Cardiac fibroblast (primary cell): ENCODE measurements at regions not wholly inside any gene's neighbourhood (a gene's known extent, or its start where the extent isn't known, plus 50 kb on each side); places are given as distances from the start of the nearest gene placed in this dataset.

Experiments
- DNase-seq, 2 donors: peaks; one replicate each; pipeline versions ENCODE4 v3.0.0 to v3.0.0-alpha.2; 2010; ENCODE audit warnings: low read depth in 2 of 2
- H3K4me3 ChIP-seq, 2 donors: replicated peaks in 1 of 2; 1 replicate in 1 of 2; 2 replicates in 1 of 2; pipeline ENCODE4 v1.5.1; 2011; ENCODE audit warnings: low read depth in 2 of 2, low read length in 2 of 2, mild to moderate bottlenecking in 2 of 2, moderate library complexity in 1 of 2
- CTCF ChIP-seq: IDR thresholded peaks from one replicate; pipeline ENCODE4 v1.5.1; 2011; ENCODE audit warnings: low read depth, mild to moderate bottlenecking, low read length, inconsistent platforms

GRCh38 chr12:3928538-3929184 is 55.5 kb upstream of the PARP11 start:
- no peak overlapping the region for H3K4me3 ChIP-seq
- no peak for TF ChIP-seq CTCF
- DNase-seq, result no peak

- no peak for DNase-seq
- TF ChIP-seq CTCF, result no peak
Measured at GRCh38 chr12:3925621-3926020, 52.4 kb upstream of the PARP11 start.

GRCh38 chr12:3924761-3925160 is 51.6 kb upstream of the PARP11 start:
- no peak for TF ChIP-seq CTCF
- H3K4me3 ChIP-seq, result no peak overlapping the region
- no peak for DNase-seq

More at GRCh38 chr12:3925621-3926020, 52.4 kb upstream of the PARP11 start:
- H3K4me3 ChIP-seq, result no peak overlapping the region

GRCh38 chr12:3923021-3923420 is 49.8 kb upstream of the PARP11 start:
- no peak for DNase-seq
- H3K4me3 ChIP-seq, result no peak overlapping the region
- TF ChIP-seq CTCF, result no peak
